ENCODE measurements at regions not wholly inside any gene's neighbourhood (a gene's known extent, or its start where the extent isn't known, plus 50 kb on each side); places are given as distances from the start of the nearest gene placed in this dataset.
"Not testable (repeated sequence)": the region's sequence is repeated elsewhere in the genome, so short reads cannot be mapped to it uniquely, and the experiment has no call there.

GRCh38 chr16:17777408-17777863, 306.7 kb upstream of the XYLT1 start:
- FAIRE-seq: no peak

GRCh38 chr16:17776888-17777287, 306.1 kb upstream of the XYLT1 start:
- no peak for FAIRE-seq

DNA sequence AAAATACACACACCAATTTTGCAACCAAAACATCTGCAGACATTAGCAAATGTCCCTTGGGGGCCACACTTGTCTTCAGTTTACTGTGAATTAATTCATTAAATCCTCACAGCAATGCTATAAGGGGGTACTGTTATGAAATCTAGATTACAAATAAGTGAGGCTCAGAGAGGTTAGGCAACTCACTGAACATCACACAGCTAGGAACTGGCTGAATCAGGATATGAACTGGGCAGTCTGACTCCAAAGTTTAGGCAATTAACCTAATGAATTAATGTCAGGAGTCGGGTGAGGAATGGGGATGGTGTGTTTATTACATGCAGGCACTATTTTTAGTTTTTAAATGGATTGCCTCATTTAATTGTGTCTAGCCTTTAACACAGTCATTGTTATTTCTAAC, 305.7 kb upstream of the XYLT1 start:
- FAIRE-seq: no peak

DNA sequence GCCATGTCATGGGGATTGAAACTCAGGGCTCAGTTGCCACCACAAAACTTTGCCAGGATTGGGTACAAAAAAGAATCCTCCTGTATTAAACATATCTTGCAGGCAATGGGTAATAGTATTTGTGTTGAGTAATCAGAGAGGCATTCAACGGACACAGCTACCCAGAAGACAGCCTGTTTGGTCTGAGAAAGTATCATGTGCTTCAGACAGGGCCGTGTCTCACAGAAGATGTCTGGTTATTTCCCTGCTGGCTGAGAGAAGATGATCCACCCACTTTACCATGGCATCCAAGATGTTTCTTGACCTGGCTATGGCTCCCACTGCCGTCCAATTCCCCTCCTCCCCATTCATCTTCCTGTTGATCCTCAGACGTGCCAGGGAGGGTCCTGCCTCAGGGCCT, 304.3 kb upstream of the XYLT1 start:
- FAIRE-seq: no peak

DNA sequence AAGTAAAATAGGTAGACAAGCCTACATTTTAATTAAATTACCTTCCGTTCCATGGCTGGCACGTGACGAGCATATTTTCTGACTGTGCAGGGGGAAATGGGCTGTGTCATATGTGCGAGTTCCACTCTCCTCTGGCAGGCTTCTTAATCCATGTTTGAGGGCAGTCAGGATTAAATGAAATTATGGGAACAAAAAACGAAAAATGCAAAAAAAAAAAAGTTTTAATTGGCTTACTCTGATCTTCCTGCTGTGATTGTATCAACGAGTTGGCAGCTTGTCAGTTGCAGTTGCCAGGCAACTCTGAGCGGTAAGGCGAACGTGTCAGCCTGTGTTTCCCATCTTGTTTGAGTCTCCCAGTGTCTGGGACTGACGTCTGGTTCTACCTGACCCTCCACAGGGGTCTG, 302.9 kb upstream of the XYLT1 start:
- FAIRE-seq: no peak

DNA sequence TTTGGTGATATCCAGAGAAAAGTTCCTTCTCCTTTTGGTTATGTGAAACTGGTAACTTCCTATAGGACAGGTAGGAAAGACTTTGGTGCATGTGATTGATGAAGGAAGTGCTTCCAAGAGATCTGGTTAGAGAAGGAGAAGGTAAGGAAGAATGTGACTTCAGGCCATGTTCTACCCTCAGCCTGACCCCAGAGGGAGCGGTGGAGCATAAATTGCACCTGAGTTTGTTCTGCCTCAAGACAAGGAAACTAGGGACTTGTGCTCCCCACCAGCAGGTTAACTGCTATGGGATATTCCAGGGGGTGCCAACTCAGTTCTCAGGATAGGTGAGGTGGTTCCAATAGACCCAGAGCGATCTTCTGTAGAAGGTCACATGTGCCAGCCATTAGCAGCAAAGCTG, 299.3 kb upstream of the XYLT1 start:
- FAIRE-seq: no peak

- FAIRE-seq: no peak
Observed at GRCh38 chr16:17769065-17769464, 298.3 kb upstream of the XYLT1 start.

DNA sequence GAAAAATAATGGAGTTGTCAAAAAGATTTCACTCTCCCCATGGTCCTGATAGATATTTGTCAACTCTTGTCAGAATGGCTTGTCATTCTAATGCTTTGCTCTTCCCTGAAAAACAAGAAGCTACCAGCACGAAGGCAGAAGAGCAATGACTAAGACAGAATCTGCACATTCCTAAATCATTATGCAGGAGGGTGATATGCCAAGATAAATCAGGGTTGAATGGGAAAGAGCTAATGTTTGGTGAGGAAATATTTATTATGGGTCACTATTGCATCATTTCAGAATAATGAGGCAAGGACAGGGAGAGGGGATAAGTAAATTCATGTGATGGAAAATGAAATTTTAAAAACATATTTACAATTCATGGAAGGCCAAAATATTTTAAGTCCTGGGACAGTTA, 297.5 kb upstream of the XYLT1 start:
- no peak for FAIRE-seq

DNA sequence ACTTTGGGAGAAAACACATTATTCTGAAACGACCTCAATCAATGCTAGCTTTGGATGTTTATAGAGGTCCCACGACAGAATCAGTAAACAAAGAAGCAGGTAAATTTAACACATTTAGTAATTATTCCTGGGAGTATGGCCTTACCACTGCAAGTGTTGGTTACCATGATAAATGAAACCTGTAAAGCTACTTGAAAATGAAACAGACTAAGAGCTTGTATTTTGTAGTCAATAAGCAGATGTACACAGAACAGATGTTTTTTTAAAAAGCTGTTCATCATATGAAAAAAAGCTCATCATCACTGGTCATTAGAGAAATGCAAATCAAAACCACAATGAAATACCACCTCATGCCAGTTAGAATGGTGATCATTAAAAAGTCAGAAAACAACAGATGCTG, 295.3 kb upstream of the XYLT1 start:
- no peak for FAIRE-seq

GRCh38 chr16:17759451-17760390, 289.0 kb upstream of the XYLT1 start:
- FAIRE-seq: no peak

- FAIRE-seq: no peak
Observed at GRCh38 chr16:17757808-17758207, 287.0 kb upstream of the XYLT1 start.

GRCh38 chr16:17755158-17755557, 284.4 kb upstream of the XYLT1 start:
- FAIRE-seq: no peak

DNA sequence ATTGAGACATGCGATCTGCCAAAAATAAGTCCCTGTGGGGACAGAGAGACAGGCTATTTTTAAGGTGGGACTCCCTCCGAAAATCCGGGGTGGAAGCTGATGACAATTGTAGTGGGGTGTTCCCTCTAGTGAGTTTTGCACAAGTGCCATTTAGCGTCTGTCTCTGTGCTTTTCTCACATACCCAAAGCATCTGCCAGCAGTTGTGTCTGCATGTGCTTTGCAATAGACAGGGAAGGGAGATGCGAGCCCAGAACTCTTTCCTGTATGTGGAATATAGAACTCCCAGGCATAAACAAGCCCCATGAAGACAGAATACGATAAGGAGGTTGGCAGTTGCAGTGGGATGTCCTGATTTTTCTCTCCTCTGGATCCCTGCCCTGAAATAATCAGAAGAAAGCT, 282.7 kb upstream of the XYLT1 start:
- FAIRE-seq: no peak

- FAIRE-seq: no peak
Observed at GRCh38 chr16:17749706-17750105, 278.9 kb upstream of the XYLT1 start.

DNA sequence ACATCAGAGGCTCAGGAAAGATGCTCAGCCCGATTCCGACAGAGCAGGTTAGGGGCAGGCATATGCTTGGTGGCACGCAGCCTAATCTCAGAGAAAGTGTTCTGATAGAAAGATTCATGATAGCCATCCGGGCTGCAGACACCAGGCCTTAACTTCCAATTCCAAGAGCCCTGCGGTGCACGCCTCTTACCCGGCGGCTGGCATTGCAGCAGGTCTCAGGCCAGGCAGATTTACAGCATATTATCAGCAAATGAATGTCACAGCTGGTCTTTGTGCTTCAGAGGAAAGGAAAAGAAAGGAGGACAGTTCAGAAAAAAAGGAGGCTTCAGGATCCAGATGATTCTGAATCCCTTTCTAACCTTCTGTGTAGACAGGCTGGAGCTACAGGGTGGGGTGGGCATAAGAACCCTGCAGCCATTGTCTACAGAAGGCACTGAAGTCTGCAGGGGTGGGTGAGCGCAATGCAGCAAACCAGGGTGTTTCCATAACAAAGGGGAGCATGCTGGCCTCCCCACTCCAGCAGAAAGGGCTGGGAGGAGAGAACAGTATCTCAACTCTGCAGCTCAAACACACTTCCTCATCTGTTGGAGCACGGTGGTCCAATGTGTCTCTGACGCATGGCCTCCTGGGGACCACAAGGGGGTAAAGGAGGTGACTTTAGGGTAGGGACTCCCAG, 277.4 kb upstream of the XYLT1 start:
- FAIRE-seq: no peak

GRCh38 chr16:17747081-17747756, 276.5 kb upstream of the XYLT1 start:
- FAIRE-seq: no peak

- FAIRE-seq: no peak
Observed at GRCh38 chr16:17744921-17745572, 274.3 kb upstream of the XYLT1 start.

DNA sequence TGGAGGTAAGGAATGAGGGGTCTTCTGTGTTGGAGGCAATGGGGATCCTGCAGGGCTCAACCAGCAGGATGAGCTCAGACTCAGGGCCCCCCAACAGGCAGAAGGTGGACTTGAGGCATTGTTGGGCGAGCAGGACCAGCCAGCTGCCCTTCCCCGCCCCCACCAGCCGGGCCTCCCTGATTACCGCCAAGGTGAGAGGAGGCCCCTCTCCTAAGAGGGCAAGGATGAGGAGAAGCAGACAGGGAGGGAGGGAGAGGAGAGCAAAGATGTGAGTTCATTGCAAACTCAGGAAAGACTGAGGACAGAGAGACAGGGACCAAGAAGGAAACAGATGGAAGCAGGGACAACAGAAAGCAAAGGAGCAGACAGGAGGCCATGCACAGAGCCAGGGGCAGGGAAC, 272.8 kb upstream of the XYLT1 start:
- FAIRE-seq: no peak

- FAIRE-seq: no peak
Observed at GRCh38 chr16:17743158-17743557, 272.4 kb upstream of the XYLT1 start.

GRCh38 chr16:17735099-17735498, 264.3 kb upstream of the XYLT1 start:
- FAIRE-seq: not testable (repeated sequence)

GRCh38 chr16:17729820-17730219, 259.1 kb upstream of the XYLT1 start:
- no peak for FAIRE-seq

DNA sequence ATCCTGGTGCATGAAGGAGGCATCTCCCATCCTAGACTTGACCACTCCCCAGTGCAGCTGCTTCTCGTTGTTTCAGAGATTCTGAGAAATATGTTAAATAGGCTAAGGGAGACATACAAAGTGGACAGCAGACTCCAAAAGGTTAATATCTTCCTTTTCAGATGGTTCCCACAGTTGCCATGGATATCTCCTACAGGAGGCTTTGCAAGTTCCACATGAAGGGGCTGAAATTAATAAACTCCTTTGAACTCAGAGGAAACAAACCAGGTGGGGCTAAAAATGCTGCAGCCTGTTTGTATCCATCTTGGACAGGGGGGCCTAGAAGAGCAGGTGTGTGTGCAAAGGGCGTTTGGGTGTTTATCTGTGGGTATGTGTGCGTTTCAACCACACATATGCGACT, 257.4 kb upstream of the XYLT1 start:
- no peak for FAIRE-seq

GRCh38 chr16:17724242-17724898, 253.6 kb upstream of the XYLT1 start:
- FAIRE-seq: no peak
